ENCODE measurements at regions not wholly inside any gene's neighbourhood (a gene's known extent, or its start where the extent isn't known, plus 50 kb on each side); places are given as distances from the start of the nearest gene placed in this dataset.

DNA sequence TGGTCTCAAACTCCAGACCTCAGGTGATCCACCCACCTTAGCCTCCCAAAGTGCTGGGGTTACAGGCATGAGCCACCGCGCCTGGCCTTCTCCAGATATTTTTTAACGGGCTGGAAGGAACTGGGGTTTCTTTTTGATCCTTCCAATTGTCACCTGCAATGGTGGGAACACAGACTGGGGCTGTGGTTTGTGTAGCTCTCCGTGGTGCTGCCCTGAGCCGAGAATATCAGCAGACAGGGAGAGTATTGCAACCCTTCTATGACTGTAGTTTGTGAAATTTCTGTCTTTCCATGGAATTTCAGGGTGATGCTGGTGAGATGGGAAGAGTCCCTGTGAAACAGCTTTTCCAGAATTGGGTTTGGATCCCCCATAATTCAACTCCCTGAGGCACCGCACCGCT, 263.5 kb downstream of the ENGASE start:
- no peaks in the 10 kb centered on the region for H3K9me3 Mint-ChIP-seq

DNA sequence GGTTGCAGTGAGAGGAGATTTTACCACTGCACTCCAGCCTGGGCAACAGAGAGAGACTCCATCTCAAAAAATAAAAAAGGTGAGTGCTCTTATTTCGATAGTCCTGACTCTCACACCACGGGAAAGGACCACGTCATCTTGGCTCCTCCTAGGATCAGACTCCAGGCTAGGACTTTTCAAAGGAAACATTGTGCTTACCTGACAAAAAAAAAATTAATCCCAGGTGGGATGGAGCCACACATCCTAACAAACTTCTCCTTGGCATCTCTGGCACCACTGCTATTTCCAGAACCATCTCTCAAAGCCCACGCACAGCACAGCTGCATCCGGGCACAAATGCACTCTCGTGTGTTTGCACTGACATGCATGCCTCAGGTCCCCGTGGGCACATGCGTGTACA, 262.4 kb downstream of the ENGASE start:
- DNase-seq (no peak), ATAC-seq (ENCODE audit: low read depth in 2 of 2) (no peak)
- Histone ChIP-seq H3K4me1 (ENCODE audit: control insufficient read depth, insufficient read depth, low read length, poor library complexity, severe bottlenecking) (no peaks in the 10 kb centered on the region), H3K9me3 (ENCODE audit: control insufficient read depth in 2 of 2, low read length in 2 of 2) (no peaks in the 10 kb centered on the region), H3K36me3 (ENCODE audit: control insufficient read depth, insufficient read depth, low read length) (no peaks in the 10 kb centered on the region), H3K27ac (ENCODE audit: insufficient read depth, low read length, poor library complexity, severe bottlenecking) (no peak overlapping the region), H3K27me3 (ENCODE audit: control insufficient read depth, insufficient read depth, low read length) (no peaks in the 10 kb centered on the region), H3K4me3 (ENCODE audit: low read depth, low read length) (no peak overlapping the region)
- Mint-ChIP-seq H3K4me3 (no peak overlapping the region), H3K4me1 (no peaks in the 10 kb centered on the region), H3K36me3 (no peaks in the 10 kb centered on the region), H3K9me3 (no peaks in the 10 kb centered on the region), H3K27ac (no peak overlapping the region), H3K27me3 (peaks cover 10% of the 10 kb centered on the region)

More for the DNA sequence above, 263.5 kb downstream of the ENGASE start:
- Mint-ChIP-seq H3K27me3 (peaks cover 12% of the 10 kb centered on the region), H3K36me3 (no peaks in the 10 kb centered on the region), H3K4me1 (no peaks in the 10 kb centered on the region), H3K4me3 (no peak overlapping the region), H3K27ac (no peak overlapping the region)
- no peak for DNase-seq
- no peak for ATAC-seq (ENCODE audit: low read depth in 2 of 2)
- H3K4me1 ChIP-seq (ENCODE audit: control insufficient read depth, insufficient read depth, low read length, poor library complexity, severe bottlenecking) = no peaks in the 10 kb centered on the region
- H3K4me3 ChIP-seq (ENCODE audit: low read depth, low read length) = no peak overlapping the region
- no peak overlapping the region for H3K27ac ChIP-seq (ENCODE audit: insufficient read depth, low read length, poor library complexity, severe bottlenecking)
- no peaks in the 10 kb centered on the region for H3K9me3 ChIP-seq (ENCODE audit: control insufficient read depth in 2 of 2, low read length in 2 of 2)
- no peaks in the 10 kb centered on the region for H3K36me3 ChIP-seq (ENCODE audit: control insufficient read depth, insufficient read depth, low read length)
- no peaks in the 10 kb centered on the region for H3K27me3 ChIP-seq (ENCODE audit: control insufficient read depth, insufficient read depth, low read length)

DNA sequence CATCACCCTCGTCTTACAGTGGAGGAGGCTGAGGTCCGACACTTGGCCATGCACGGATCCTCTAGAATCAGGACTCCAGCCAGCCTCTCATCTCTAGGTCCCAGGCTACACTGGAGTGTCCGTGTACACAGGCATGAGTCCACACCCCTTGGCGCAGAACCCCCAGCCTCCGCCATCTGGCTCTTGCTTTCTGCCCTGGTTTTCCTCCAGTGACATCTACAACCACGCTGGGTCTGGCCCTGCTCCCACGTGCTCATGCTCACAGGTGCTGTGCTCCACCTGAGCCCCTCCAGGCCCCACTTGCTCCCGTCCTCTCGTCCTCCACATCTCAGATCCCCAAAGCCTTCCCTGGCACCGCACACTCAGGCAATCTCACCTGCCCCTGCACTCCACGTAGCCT, 260.8 kb downstream of the ENGASE start:
- Mint-ChIP-seq H3K4me1 (no peaks in the 10 kb centered on the region), H3K9me3 (no peaks in the 10 kb centered on the region), H3K27me3 (peaks cover 10% of the 10 kb centered on the region), H3K27ac (no peak overlapping the region), H3K4me3 (no peak overlapping the region), H3K36me3 (no peaks in the 10 kb centered on the region)
- Histone ChIP-seq H3K9me3 (ENCODE audit: control insufficient read depth in 2 of 2, low read length in 2 of 2) (no peaks in the 10 kb centered on the region), H3K4me3 (ENCODE audit: low read depth, low read length) (no peak overlapping the region), H3K27me3 (ENCODE audit: control insufficient read depth, insufficient read depth, low read length) (no peaks in the 10 kb centered on the region), H3K27ac (ENCODE audit: insufficient read depth, low read length, poor library complexity, severe bottlenecking) (no peak overlapping the region), H3K4me1 (ENCODE audit: control insufficient read depth, insufficient read depth, low read length, poor library complexity, severe bottlenecking) (no peaks in the 10 kb centered on the region), H3K36me3 (ENCODE audit: control insufficient read depth, insufficient read depth, low read length) (no peaks in the 10 kb centered on the region)
- DNase-seq (no peak), ATAC-seq (ENCODE audit: low read depth in 2 of 2) (no peak)

DNA sequence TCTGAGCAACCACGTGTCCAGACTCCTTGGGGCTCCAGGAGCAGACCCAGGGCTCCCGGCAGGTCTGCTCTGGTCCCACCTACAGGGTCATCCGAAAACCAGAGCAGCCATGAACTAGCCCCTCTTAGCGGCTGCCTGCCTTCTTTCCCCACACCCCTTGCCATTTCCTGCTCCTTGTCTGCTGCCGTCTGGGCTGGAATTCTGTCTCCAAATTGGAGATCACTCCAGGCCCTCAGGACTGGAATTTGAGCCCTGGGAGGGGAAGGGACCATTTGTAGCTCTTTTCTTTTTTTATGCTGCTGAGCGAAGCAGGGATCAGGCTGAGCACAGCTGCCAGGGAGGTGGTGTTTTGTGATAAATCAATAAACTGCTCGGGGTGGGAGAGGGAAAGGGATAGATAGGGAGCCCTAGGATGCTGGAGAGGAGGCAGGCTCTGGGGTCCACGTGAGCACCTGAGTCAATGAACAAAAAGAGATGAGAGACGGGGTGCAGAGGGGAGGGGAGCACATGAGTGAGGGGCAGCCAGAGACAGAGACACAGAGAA, 257.5 kb downstream of the ENGASE start:
- H3K27ac ChIP-seq (ENCODE audit: insufficient read depth, low read length, poor library complexity, severe bottlenecking) = no peak overlapping the region
- no peaks in the 10 kb centered on the region for H3K27me3 ChIP-seq (ENCODE audit: control insufficient read depth, insufficient read depth, low read length)
- H3K27me3 Mint-ChIP-seq = peaks cover 12% of the 10 kb centered on the region
- DNase-seq (no peak), ATAC-seq (ENCODE audit: low read depth in 2 of 2) (no peak)
- H3K4me3 ChIP-seq (ENCODE audit: low read depth, low read length) = no peak overlapping the region
- H3K36me3 Mint-ChIP-seq = no peaks in the 10 kb centered on the region
- H3K4me1 Mint-ChIP-seq = no peaks in the 10 kb centered on the region
- no peaks in the 10 kb centered on the region for H3K9me3 ChIP-seq (ENCODE audit: control insufficient read depth in 2 of 2, low read length in 2 of 2)
- H3K4me3 Mint-ChIP-seq = no peak overlapping the region
- no peaks in the 10 kb centered on the region for H3K9me3 Mint-ChIP-seq
- H3K27ac Mint-ChIP-seq = no peak overlapping the region
- no peaks in the 10 kb centered on the region for H3K4me1 ChIP-seq (ENCODE audit: control insufficient read depth, insufficient read depth, low read length, poor library complexity, severe bottlenecking)
- H3K36me3 ChIP-seq (ENCODE audit: control insufficient read depth, insufficient read depth, low read length) = no peaks in the 10 kb centered on the region

DNA sequence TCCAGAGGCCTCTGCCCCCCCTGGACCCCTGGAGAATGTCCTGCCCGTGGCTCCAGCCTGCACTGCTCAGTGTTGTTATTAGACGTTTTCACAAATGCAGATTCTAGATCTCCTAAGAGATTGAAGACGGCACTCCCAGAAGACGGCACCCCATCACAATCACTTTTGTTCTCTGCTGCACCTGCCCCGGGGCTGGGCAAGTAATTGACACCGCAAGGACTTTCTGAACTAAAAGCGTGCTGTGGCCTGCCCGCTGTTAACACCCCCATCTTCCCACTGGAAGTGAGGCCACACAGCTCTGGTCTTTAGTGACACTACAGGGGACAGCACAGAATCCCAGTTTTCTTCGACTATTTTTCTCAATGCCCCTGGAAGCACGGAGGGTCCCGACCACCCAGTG, 256.9 kb downstream of the ENGASE start:
- H3K4me3 Mint-ChIP-seq = no peak overlapping the region
- DNase-seq (no peak), ATAC-seq (ENCODE audit: low read depth in 2 of 2) (no peak)
- H3K4me1 Mint-ChIP-seq = no peaks in the 10 kb centered on the region
- Histone ChIP-seq H3K27me3 (ENCODE audit: control insufficient read depth, insufficient read depth, low read length) (no peaks in the 10 kb centered on the region), H3K4me3 (ENCODE audit: low read depth, low read length) (no peak overlapping the region), H3K27ac (ENCODE audit: insufficient read depth, low read length, poor library complexity, severe bottlenecking) (no peak overlapping the region), H3K9me3 (ENCODE audit: control insufficient read depth in 2 of 2, low read length in 2 of 2) (no peaks in the 10 kb centered on the region), H3K4me1 (ENCODE audit: control insufficient read depth, insufficient read depth, low read length, poor library complexity, severe bottlenecking) (no peaks in the 10 kb centered on the region), H3K36me3 (ENCODE audit: control insufficient read depth, insufficient read depth, low read length) (no peaks in the 10 kb centered on the region)
- no peaks in the 10 kb centered on the region for H3K36me3 Mint-ChIP-seq
- peaks cover 16% of the 10 kb centered on the region for H3K27me3 Mint-ChIP-seq
- H3K9me3 Mint-ChIP-seq = no peaks in the 10 kb centered on the region
- H3K27ac Mint-ChIP-seq = no peak overlapping the region

DNA sequence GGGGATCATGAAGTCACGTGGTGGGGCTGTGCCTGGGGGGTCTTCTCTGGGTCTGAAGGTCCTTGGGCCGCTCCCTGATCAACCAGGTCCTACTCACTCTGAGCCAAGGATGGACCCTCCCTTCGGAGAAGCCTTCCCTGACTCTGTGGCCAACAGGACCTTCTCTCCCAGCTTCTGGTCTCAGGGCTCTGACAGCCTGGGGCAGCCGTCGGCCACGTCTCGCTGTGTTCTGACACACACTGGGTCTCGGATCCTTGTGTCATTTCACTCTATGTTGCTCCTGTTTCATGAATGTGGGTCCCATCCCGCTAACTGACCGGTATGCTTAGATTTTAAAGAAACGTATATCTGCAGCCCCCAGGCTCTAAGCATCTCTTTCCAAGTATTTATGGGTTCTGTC, 256.1 kb downstream of the ENGASE start:
- Mint-ChIP-seq H3K27ac (no peak overlapping the region), H3K9me3 (peaks cover 0 to 2% (median 0%) of the 10 kb centered on the region in 7 donors), H3K36me3 (no peaks in the 10 kb centered on the region), H3K27me3 (peaks cover 20% of the 10 kb centered on the region), H3K4me3 (no peak overlapping the region), H3K4me1 (no peaks in the 10 kb centered on the region)
- no peaks in the 10 kb centered on the region for H3K9me3 ChIP-seq (ENCODE audit: control insufficient read depth in 2 of 2, low read length in 2 of 2)
- H3K4me3 ChIP-seq (ENCODE audit: low read depth, low read length) = no peak overlapping the region
- DNase-seq = no peak
- ATAC-seq (ENCODE audit: low read depth in 2 of 2) = no peak
- no peaks in the 10 kb centered on the region for H3K27me3 ChIP-seq (ENCODE audit: control insufficient read depth, insufficient read depth, low read length)
- no peaks in the 10 kb centered on the region for H3K36me3 ChIP-seq (ENCODE audit: control insufficient read depth, insufficient read depth, low read length)
- no peaks in the 10 kb centered on the region for H3K4me1 ChIP-seq (ENCODE audit: control insufficient read depth, insufficient read depth, low read length, poor library complexity, severe bottlenecking)
- H3K27ac ChIP-seq (ENCODE audit: insufficient read depth, low read length, poor library complexity, severe bottlenecking) = no peak overlapping the region

DNA sequence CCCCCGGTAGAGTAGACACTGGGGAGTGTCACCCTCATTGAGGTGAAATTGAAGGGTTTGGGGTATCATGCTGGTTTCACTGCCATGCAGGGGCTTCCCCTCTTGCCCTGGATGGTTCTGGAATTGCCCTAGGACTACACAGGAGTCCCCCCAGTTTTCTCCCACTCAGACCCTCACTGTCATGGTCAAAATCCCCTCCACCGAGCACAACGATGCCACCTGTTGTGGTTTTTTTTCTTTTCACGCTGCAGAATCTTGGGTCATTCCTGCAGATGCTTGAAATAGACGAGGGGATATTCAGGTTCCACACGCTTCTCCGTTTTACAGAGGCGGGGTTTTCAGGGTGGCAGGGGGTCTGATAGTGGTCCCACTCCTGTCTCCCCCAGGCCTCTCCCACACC, 255.6 kb downstream of the ENGASE start:
- Mint-ChIP-seq H3K27ac (no peak overlapping the region), H3K36me3 (no peaks in the 10 kb centered on the region), H3K4me1 (no peaks in the 10 kb centered on the region), H3K9me3 (peaks cover 0 to 2% (median 0%) of the 10 kb centered on the region in 7 donors), H3K27me3 (peaks cover 20% of the 10 kb centered on the region), H3K4me3 (no peak overlapping the region)
- H3K4me3 ChIP-seq (ENCODE audit: low read depth, low read length) = no peak overlapping the region
- H3K36me3 ChIP-seq (ENCODE audit: control insufficient read depth, insufficient read depth, low read length) = no peaks in the 10 kb centered on the region
- no peak overlapping the region for H3K27ac ChIP-seq (ENCODE audit: insufficient read depth, low read length, poor library complexity, severe bottlenecking)
- DNase-seq = no peak
- H3K4me1 ChIP-seq (ENCODE audit: control insufficient read depth, insufficient read depth, low read length, poor library complexity, severe bottlenecking) = no peaks in the 10 kb centered on the region
- no peak for ATAC-seq (ENCODE audit: low read depth in 2 of 2)
- no peaks in the 10 kb centered on the region for H3K27me3 ChIP-seq (ENCODE audit: control insufficient read depth, insufficient read depth, low read length)
- H3K9me3 ChIP-seq (ENCODE audit: control insufficient read depth in 2 of 2, low read length in 2 of 2) = no peaks in the 10 kb centered on the region

DNA sequence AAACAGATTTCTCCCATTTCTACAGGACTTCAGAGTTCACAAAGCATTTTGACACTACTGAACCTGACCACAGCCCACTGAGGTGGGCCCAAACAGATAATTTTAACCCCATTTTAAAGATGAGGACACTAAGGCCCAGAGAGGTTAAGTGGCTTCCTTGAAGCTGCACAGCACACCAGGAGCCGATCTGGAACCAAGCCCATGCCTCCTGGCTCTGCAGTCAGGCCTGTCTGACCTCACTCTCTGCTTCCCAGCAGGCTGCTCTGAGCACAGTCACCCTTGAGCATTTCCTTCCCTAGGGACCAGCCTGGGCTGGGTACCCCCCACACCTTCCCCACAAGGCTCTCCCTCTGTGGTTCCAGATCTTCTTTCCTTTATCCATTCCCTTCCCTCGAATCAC, 252.2 kb downstream of the ENGASE start:
- Mint-ChIP-seq H3K4me3 (no peak overlapping the region), H3K27ac (no peak overlapping the region), H3K36me3 (no peaks in the 10 kb centered on the region), H3K27me3 (peaks cover 15% of the 10 kb centered on the region), H3K4me1 (no peaks in the 10 kb centered on the region), H3K9me3 (peaks cover 0 to 2% (median 0%) of the 10 kb centered on the region in 7 donors)
- no peak overlapping the region for H3K27ac ChIP-seq (ENCODE audit: insufficient read depth, low read length, poor library complexity, severe bottlenecking)
- no peaks in the 10 kb centered on the region for H3K36me3 ChIP-seq (ENCODE audit: control insufficient read depth, insufficient read depth, low read length)
- H3K4me3 ChIP-seq (ENCODE audit: low read depth, low read length) = no peak overlapping the region
- no peaks in the 10 kb centered on the region for H3K9me3 ChIP-seq (ENCODE audit: control insufficient read depth in 2 of 2, low read length in 2 of 2)
- ATAC-seq (ENCODE audit: low read depth in 2 of 2) (no peak), DNase-seq (no peak)
- H3K4me1 ChIP-seq (ENCODE audit: control insufficient read depth, insufficient read depth, low read length, poor library complexity, severe bottlenecking) = no peaks in the 10 kb centered on the region
- no peaks in the 10 kb centered on the region for H3K27me3 ChIP-seq (ENCODE audit: control insufficient read depth, insufficient read depth, low read length)

Data from CD4-positive, CD25-positive, alpha-beta regulatory T cell (primary cell).